Fibroblast of skin of right quadriceps (primary cell): ENCODE measurements at regions not wholly inside any gene's neighbourhood (a gene's known extent, or its start where the extent isn't known, plus 50 kb on each side); places are given as distances from the start of the nearest gene placed in this dataset.

Experiments
- DNase-seq: peaks from one replicate; pipeline ENCODE4 v3.0.0-alpha.2; 2013

DNA sequence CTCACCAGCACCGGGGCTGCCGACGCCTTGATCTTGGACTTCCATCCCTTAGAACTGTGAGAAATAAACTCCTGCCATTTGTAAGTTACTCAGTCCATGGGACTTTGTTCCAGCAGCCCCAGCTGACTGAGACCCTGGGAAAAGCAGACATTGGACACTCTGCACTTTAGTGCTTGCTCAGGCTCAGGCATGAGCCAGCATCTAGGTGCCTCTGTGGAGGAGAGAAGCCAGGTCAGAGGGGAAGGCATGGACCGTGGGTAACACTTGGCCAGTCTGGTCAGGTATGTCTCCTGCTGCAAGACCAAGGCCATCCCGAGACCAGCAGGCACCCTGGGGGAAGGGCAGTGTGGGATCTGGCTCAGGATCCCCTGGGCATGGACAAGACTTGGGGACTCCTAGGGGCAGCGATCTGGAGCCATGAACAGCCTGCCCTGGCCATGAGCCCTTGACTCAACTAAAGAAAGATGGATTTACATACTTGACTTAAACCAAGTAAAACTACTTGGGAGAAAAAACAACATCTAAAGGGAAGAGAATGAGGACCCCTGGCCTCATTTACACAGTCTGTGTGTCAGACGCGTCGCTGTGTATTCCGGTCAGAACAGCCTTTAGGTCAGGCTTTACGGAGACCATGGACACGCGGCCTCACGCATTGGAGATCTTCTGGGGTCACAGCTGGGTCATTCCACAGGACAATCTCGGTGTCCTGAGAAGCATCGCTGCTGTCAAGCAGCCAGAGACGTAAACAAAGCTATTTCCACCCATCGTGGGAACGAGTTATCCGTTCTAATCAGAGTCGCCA lies 497.1 kb downstream of the BRD1 start:
- no peak for DNase-seq

DNA sequence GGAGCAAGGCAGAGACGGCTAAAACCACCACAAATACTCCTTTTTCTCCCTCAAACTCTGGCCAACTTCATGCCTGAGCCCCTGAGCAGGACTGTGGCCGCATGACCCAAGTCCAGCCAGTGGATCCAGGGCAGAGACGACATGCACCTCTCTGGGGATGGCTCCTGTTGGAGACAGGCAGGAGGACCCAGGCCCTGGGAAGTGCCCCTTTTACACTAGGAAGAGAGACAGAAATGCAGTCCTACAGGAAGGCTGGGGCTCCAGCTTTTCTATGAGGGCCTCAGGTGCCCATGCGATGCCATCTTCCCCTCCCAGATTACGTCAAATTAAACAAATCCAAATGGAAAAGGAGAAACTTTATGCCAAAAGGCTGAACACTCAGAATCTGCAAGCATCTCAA lies 498.0 kb downstream of the BRD1 start:
- DNase-seq = no peak

DNA sequence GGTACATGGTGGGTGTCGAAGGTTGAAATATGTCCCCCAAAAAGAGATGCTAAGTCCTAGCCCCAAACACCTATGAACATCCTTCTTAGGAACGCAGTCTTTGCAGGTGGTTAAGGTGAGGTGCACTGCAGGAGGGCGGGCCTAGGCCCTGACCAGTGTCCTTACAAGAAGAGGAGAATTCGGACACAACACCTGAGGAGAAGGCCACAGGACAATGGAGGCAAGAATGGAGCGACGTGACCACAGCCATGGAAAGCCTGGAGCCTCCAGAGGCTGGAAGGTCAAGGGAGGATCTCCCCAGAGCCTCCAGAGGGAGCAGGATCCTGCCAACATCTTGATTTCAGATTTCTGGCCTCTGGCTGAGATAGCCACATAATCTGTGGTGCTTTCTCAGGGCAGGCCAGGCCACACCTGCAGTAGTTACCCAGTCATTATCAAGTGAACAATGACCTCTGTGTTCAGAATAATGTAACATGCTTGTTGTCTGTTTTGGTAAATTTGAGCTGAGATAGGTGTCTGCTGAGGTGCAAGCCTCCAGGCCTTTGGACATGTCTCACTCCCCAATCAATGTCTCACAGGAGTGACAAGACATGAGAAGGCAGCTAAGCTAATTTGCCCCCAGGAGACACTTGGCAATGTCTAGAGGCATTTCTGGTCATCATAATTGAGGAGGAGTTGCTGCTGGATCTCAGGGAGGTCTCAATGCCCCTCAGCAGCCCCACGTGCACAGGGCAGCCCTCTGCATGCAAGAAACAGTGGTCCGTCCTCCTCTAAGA lies 498.9 kb downstream of the BRD1 start:
- no peak for DNase-seq

DNA sequence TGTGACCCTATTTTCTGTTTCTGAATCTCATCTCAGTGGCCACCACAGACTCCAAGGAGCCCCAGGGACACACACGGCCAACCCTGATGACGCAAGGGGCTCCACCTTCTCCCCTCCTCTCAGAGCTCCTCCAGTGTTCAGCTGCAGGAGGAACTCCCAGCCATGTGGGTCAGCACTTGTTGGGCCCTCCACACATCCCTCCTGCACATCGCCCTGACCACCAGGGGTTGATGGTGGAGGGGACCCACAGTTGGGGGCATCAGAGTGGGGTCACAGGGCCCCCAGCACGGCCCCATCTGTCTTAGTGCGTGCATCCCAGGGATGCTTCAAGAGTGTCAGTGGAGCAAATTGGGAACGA lies 499.6 kb downstream of the BRD1 start:
- DNase-seq = no peak

DNA sequence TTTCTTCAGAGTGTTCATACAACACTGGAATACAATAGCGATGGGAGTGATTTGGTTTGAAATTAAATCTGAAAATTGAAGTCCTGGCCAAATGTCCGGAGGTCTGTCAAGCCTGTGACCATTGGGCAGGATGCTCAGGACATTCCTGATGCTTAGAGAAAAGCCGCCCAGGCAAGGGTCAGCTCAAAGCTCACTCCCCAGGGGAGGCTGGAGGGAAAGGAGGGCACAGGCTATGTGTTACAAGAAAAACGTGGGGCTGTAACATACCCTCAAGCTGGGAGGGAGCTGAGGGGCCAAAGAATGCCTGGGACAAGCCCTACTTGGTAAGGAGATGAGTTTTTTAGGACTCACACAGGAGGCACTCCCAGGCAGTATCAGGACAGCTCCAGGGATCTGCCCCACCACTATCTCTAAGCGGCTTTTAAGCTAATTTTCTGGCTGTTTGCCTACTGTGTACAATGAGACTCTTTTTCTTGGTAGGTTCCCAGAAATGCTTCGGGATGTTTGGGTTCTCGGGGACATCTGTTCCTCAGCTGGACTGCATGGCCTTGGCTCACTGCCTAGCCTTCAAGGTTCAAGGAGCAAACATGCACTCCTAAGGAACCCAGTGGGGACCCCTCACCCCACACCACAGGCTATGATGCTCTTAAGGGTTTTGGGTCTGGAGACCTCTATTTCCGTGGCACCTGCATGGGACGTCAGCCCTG lies 500.1 kb downstream of the BRD1 start:
- no peak for DNase-seq

DNA sequence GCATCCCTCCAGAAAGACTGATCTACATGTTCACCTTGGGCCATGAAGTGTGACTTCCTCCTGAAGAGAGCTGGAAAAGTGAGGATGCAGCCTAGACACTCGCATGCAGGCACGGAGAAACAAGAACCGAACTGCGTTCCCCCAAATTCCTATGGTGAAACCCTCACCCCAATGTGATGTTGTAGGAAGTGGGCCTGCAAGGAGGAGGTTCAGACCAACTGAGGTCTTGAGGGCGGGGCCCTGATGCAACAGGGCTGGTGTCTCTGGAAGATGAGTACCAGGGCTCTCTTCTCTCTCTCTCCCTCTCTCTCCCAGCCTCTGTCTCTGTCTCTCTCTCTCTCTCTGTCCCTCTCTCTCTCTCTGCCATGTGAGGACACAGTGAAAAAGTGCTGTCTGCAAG lies 501.1 kb downstream of the BRD1 start:
- no peak for DNase-seq

DNA sequence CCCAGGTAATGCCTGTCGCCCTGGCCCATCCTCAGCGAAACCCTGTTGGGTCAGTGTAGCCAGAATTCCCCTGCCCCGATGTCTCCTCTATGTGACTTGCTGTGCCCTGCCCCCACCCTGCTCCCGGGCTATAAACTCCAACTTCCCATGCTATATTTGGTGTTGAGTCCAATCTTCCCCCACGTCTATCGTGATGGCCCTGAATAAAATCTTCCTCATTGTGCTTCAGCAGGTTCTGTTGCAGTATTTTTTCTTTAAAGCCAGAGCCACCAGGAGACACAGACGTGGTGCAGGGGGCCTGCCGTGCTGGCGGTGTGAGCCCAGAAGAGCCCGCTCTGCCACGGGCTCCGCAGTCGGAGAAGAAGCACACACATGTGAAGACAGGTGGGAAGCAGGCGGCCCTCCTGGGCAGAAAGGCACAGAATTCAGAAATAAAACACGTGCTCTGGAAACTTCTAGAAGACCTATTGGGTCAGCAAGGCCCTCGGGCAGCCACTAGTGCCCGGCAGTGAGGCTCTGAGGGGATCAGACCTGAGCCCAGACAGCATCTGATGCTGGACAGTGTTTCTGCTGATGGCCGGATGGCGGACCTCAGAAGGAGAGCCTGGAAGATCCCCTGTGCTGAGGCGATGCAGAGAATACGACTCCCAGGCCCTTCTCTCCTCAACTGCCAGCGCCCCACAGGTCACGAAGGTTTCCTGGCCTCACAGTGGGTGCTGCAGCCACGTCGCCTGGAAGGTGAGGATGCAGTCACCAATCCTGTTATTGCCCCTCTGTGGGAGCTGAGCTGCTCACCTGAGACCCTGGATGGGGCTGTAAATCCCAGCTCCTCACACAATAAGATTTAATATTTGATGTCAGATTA lies 501.9 kb downstream of the BRD1 start:
- DNase-seq = no peak

DNA sequence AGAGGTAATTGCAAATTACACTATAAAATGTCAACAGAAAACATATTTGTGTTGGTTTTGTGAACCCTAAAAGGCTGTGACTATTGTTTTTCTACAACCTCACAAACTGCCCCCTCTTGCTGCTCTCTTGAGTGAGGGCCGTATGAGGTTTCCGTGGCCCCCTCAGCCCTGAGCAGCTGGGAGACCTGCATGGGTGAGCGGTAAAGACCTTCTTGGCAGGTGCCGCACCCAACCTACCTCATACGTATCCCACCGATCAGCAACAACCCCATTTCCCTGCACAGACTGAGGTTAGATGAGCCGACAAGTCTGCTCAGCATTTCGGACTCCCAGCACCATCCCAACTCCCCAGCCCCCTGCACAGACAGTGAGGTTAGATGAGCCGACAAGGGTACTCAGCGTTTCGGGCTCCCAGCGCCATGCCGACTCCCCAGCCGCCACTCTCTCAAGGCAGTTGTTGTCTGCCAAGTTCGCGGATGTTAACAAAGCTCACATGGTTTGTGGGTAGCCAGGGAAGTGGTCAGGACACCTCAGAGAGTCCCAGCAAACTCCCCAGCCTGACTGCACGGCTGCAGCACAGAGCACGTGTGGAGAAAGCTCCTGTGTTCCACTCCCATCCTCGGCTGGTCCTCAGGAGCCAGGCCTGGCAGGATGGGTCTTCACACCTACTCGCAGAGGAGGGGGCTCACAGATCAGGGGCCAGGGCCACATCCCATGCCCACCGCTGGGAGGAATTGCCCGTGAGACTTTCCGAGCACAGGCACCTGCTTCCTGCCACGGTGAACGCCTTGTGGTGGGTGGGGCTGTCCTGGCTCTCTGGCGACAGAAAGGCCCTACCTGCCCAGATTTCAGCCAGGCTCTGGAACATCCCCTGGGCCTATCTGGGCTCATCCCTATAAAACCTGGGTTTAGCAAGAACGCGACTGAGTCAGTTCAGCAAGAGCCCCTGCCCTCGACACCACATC lies 502.9 kb downstream of the BRD1 start:
- DNase-seq = no peak

DNA sequence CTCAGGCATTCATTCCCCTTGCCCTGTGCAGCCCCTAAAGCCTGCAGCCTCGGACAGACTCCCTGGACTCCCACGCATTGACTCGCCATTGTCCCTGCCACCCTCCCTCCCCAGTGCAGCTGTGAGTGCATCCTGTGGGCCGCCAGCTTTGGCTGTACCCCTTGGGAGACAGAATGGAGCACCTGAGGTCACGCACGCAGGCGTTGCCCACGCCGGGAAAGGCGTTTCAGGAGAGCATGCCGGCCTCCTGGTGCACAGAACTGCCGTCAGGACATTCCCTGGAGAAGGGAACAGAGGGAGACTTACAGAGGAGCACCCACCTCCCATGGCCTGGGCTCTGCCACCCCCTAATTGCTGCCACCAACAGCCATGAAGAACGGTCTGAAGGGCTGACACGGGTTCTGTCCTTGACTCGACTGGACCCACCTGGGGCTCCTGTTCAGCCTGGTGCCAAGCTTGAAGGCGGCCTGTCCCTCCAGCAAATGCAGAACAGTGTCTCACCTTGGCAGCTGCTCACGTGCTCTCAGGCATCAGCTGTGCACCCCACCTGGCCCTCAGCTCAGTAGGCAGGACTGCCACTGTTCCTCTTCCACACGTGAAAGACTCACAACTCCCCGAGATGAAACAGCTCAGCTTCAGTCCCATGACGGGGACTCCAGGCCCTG lies 503.8 kb downstream of the BRD1 start:
- DNase-seq = no peak

DNA sequence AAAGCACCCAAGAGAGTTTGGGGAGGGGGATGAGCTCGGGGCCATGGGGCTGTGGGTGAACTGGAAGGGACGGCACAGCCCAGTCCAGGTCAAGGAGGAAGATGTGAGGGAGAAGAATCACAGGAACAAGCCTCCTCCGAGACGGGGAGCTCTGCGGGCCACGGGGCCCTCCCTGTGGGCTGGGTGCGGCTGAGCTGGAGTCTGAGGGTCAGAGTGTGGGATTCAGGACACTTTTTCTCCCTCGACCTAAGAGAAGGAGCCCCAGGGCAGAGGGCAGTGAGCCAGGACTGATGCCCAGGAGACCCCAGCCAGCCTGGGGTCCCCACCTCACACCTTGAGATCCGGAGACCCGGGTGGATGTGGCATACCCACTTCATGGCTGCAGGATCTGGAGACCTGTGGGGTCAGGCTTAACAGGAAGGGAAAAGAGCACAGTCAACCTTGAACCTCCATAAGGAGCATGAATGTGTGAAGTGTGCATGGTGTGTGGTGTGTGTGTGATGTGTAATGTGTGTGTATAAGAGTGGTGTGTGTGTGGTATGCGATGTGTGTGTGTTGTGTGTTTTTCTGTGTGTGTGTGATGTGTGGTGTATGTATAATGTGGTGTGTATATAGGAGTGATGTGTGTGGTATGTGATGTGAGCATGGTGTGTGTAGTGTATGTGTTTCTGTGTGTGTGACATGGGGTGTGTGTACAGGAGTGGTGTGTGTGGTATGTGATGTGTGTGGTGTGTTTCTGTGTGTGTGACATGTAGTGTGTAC lies 504.6 kb downstream of the BRD1 start:
- no peak for DNase-seq

DNA sequence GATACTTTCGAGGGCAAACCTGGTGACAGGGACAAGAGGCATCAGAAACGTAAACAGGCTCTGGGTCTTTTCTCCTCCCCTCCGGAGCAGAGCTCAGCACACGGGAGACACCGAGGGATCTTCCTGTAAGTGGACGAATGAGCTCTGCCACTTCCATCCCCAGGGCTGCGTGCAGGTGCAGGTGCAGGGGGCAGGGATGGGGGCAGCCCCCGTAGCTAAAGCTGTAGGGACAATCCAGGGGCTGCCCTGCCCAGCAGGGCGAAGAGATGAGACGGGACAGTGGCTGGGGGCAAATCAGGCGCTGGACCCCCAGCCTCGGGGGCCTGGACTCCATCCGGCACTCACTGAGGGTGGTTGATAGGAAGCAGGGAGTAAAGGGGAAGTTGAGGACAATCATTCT lies 505.4 kb downstream of the BRD1 start:
- no peak for DNase-seq

DNA sequence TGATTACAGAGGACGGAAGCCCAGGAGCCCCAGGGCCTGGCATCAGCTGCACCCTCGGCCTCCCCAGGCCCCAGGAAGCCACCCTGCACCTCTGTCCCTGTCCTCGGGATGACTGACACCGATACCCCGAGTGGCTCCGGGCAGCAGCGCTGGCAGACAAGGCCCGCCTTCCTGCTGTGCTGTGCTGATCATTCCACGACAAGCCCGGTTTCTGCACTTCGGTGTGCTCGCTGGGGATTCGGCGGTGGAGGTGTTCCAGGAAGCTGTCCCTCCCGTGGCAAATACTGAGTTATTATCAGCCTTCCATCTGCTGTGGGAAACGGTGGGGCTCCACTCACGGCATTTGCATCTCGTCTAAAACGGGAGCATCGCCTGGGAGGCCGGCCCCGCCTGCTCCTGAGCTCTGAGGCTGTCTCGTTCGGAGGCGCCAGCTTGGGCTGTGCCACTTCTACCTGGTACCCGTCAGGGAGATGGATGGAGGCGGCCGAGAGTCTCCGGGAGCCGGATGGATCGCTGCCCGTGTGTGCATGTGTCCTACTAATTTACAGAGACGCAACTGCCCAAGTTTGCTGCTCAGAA lies 506.1 kb downstream of the BRD1 start:
- DNase-seq = no peak

DNA sequence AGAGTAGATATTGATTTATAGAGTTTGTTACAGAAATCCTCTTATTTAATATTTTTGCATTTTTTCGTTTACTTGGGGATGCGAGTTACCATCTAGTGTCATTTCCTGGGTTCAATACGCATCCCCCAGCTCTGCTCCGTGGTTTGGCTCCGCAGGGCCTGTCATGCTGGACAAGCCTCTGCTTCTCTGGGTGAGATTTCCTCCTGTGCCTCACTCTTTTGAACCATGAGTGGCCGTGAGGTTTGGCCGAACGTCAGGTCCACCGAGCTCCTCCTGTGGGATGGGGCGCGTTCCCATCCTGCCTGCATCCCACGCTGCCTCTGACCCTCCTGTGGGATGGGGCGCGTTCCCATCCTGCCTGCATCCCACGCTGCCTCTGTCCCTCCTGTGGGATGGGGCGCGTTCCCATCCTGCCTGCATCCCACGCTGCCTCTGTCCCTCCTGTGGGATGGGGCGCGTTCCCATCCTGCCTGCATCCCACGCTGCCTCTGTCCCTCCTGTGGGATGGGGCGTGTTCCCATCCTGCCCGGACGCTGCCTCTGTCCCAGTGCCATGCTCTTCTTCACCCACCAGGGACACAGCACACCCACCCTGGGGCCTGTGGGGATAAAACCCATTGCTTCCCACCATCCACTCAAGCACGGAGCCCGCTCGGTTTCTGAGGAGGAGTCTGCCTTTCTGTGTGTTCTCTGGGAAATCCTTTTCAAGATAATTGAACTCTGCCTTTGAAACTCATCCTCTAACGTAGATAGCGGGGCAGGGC lies 506.8 kb downstream of the BRD1 start:
- DNase-seq = no peak

DNA sequence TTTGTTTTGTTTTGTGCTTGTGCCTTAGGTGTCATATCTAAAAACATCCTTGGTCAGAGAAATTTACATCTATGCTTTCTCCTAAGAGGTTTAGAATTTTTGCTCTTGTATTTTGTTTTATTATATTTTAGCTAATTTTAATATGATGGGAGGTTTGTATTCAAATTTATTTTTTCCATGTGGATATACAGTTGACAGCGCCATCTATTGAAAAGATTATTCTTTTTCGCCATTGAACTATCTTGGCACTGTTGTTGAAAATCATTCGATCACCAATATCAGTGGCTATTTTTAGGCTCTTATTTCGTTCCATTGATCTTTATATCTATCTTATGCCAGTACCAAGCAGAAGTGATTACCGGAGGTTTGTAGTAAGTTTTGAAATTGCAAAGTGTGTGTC lies 510.3 kb downstream of the BRD1 start:
- no peak for DNase-seq

DNA sequence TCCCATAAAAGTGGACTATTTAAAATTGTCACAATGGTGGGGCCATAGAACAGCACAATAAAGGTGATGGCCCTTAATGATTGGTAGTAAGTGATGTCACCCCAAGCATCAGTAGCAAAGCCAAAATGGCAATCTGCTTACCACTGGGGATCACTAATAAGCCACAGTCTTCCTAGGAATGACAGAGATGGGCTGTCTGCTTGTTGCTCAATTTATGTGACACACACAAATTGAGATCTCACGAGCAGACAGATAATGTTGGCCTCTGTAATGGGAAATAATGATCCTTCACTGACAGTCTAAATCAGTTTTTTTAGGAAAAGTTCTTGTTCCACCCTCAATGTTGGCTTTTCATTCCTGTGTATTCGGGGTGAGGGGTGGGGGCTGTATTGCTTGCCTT lies 515.1 kb downstream of the BRD1 start:
- no peak for DNase-seq

DNA sequence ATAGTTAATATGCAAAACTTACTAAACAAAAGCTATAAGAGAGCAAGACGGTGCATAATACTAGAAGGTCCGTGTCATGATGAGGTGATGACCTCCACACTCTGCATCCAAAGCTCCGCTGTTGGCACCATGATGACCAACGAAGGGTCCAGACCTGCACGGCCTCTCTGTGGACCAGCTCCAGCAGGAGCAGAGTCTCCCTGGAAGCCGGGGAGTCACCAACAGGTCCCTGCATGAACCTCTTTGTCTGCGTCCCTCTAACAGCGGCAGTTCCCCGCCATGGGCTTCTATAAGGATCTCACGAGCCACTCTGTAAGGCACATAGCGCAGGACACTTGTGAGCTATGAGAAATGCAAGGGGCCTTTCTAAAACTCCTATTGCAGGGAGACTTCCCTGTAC lies 517.3 kb downstream of the BRD1 start:
- DNase-seq = no peak

DNA sequence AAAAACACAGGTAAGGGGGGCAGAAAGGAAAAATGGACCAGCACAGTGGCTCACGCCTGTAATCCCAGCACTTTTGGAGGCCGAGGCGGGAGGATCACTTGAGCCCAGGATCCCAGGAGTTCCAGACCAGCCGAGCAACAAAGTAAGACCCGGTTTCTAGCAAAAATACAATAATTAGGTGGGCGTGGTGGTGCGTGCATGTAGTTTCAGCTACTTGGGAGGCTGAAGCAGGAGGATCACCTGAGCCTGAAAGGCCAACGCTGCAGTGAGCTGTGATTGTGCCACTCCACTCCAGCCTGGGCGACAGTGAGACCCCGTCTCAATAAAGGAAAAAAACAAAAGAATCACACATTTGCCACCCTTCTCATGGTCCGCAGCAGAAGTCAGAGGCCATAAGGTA lies 519.4 kb downstream of the BRD1 start:
- DNase-seq = no peak

DNA sequence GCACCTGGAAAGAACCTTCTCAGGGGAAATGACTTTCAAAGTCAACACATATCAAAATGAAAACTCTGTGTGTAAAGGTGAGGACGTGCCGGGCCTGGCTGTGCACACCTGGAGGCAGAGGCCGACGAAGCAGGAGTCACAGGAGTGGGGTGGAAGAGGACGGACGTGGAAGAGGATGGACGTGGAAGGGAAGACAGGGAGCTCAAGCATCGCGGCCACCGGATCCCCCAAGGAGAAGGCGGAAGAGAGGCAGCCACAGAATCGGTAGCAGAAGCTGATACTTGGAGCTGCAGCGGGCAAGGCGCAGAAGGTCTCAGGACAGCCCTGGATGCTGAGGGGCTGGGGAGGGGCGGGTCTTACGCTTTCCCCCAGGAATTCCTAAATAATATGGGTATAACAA lies 519.8 kb downstream of the BRD1 start:
- DNase-seq = no peak

DNA sequence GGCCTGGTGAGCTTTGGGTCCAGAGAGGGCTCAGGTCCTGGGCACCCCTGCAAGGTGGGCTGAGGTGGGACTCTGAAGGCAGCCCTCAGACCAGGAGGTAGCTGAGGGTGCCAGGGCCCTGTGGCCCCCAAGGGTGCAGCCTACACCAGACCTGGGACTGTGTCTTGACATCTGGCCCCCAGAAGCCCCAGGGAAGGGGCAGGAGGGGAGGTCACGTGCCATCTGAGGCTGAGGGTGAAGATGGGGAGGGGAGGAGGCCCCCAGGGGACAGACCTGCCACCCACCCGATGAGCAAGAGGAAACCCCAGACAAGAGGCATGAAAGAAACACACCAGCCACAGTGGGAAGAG lies 520.2 kb downstream of the BRD1 start:
- no peak for DNase-seq
